ENCODE measurements at regions not wholly inside any gene's neighbourhood (a gene's known extent, or its start where the extent isn't known, plus 50 kb on each side); places are given as distances from the start of the nearest gene placed in this dataset.

- no peak for TF ChIP-seq CTCF (IDR thresholded peaks at IDR 0.05; ENCODE audit: low read depth, low read length)
- Histone ChIP-seq H3K4me3 (ENCODE audit: low read depth, low read length) (no peak overlapping the region), H3K9me3 (ENCODE audit: severe bottlenecking) (no peaks in the 10 kb centered on the region), H3K27me3 (ENCODE audit: insufficient read depth, low read depth, severe bottlenecking) (no peaks in the 10 kb centered on the region), H3K27ac (no peak overlapping the region), H3K36me3 (no peaks in the 10 kb centered on the region)
- no peak for DNase-seq
Measured at GRCh38 chr11:29024386-29024785, 916.2 kb downstream of the METTL15 start.

DNA sequence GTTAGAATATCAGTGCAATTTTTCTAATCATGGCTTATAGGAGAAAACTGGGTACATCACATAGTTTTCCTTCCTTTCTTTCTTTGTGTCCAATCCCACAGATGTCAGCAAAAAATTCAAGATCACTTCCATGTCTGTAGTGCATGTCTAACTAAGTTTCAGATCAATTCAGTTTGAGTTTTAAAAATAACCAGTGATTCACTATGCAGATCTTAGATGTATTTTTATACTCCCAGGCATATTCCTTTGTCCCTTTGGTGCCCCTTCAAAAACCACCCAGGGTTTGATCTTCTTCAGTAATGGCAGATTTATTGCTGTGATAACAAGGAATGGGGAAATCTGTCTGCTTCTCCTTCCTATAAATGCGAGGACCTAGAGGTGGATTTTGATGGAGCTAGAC is 915.6 kb downstream of the METTL15 start:
- H3K36me3 ChIP-seq, result no peaks in the 10 kb centered on the region
- no peaks in the 10 kb centered on the region for H3K27me3 ChIP-seq (ENCODE audit: insufficient read depth, low read depth, severe bottlenecking)
- no peak overlapping the region for H3K4me3 ChIP-seq (ENCODE audit: low read depth, low read length)
- no peak for DNase-seq
- H3K27ac ChIP-seq, result no peak overlapping the region
- no peak for TF ChIP-seq CTCF (IDR thresholded peaks at IDR 0.05; ENCODE audit: low read depth, low read length)
- H3K9me3 ChIP-seq (ENCODE audit: severe bottlenecking), result no peaks in the 10 kb centered on the region

DNA sequence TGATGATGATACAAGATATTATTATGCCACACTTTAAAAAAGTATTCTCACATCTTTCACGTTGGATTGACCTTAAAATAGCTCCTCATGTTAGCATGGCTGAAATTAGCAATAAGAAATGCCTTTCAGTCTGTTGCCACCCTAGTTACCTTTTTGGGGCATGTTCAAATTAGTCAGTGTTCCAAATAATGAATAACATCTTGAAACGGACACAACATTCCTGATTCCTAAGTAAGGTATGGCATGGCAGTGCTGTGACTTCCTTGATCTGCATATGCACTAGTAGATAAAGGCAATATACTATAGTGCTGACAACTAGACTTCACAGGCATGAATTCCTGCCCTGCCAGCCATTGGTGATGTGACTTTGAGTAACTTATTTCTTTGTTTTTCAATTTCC is 914.5 kb downstream of the METTL15 start:
- Histone ChIP-seq H3K36me3 (no peaks in the 10 kb centered on the region), H3K27ac (no peak overlapping the region), H3K27me3 (ENCODE audit: insufficient read depth, low read depth, severe bottlenecking) (no peaks in the 10 kb centered on the region), H3K4me3 (ENCODE audit: low read depth, low read length) (no peak overlapping the region), H3K9me3 (ENCODE audit: severe bottlenecking) (no peaks in the 10 kb centered on the region)
- no peak for DNase-seq
- TF ChIP-seq CTCF (IDR thresholded peaks at IDR 0.05; ENCODE audit: low read depth, low read length), result no peak

GRCh38 chr11:29019960-29020683 is 911.9 kb downstream of the METTL15 start:
- H3K27ac ChIP-seq, result no peak overlapping the region
- no peaks in the 10 kb centered on the region for H3K36me3 ChIP-seq
- H3K4me3 ChIP-seq (ENCODE audit: low read depth, low read length), result no peak overlapping the region
- peak; percentile 38; the same call in 1 of the 2 replicates for TF ChIP-seq CTCF (IDR thresholded peaks at IDR 0.05; ENCODE audit: low read depth, low read length)
- no peaks in the 10 kb centered on the region for H3K9me3 ChIP-seq (ENCODE audit: severe bottlenecking)
- peak; percentile 26 for DNase-seq
- no peaks in the 10 kb centered on the region for H3K27me3 ChIP-seq (ENCODE audit: insufficient read depth, low read depth, severe bottlenecking)

- TF ChIP-seq CTCF (IDR thresholded peaks at IDR 0.05; ENCODE audit: low read depth, low read length), result no peak
- no peaks in the 10 kb centered on the region for H3K27me3 ChIP-seq (ENCODE audit: insufficient read depth, low read depth, severe bottlenecking)
- no peaks in the 10 kb centered on the region for H3K36me3 ChIP-seq
- no peak overlapping the region for H3K27ac ChIP-seq
- H3K9me3 ChIP-seq (ENCODE audit: severe bottlenecking), result no peaks in the 10 kb centered on the region
- no peak for DNase-seq
- no peak overlapping the region for H3K4me3 ChIP-seq (ENCODE audit: low read depth, low read length)
Measured at GRCh38 chr11:29018631-29019030, 910.4 kb downstream of the METTL15 start.

- Histone ChIP-seq H3K27me3 (ENCODE audit: insufficient read depth, low read depth, severe bottlenecking) (no peaks in the 10 kb centered on the region), H3K27ac (no peak overlapping the region), H3K9me3 (ENCODE audit: severe bottlenecking) (no peaks in the 10 kb centered on the region), H3K36me3 (no peaks in the 10 kb centered on the region), H3K4me3 (ENCODE audit: low read depth, low read length) (no peak overlapping the region)
- DNase-seq, result no peak
- no peak for TF ChIP-seq CTCF (IDR thresholded peaks at IDR 0.05; ENCODE audit: low read depth, low read length)
Measured at GRCh38 chr11:29017941-29018340, 909.8 kb downstream of the METTL15 start.
